ENCODE measurements at regions not wholly inside any gene's neighbourhood (a gene's known extent, or its start where the extent isn't known, plus 50 kb on each side); places are given as distances from the start of the nearest gene placed in this dataset.
"Not testable (repeated sequence)": the region's sequence is repeated elsewhere in the genome, so short reads cannot be mapped to it uniquely, and the experiment has no call there.

DNA sequence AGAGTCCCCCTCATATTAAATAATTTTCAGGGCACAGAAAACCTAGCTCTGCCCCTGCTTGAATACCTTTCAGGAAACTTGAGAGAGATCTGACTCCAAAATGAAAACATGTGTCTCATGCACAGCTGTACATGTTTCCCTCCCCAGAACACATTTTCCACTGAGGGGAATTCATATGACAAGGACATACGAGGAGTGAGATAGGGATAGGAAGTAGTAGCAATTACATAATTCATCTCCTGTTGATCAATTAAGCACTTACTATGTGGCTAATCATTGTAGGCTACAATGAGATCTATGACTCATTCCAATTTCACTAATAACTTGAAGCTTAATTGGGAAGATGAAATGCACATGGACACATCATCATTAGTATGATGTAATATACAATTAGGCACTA, 302.1 kb downstream of the PCDH11X start:
- H3K9me3 ChIP-seq; H3K4me1 ChIP-seq; H3K36me3 ChIP-seq; DNase-seq (ENCODE audit: low spot score in 2 of 2); H3K27me3 ChIP-seq; H3K4me3 ChIP-seq; H3K27ac ChIP-seq: not testable (repeated sequence)
- WGBS, 2 donors = 60% methylated on average over 1 of the region's 1 CpG; no CpG with 5 or more reads in 1 of the 2 donors

DNA sequence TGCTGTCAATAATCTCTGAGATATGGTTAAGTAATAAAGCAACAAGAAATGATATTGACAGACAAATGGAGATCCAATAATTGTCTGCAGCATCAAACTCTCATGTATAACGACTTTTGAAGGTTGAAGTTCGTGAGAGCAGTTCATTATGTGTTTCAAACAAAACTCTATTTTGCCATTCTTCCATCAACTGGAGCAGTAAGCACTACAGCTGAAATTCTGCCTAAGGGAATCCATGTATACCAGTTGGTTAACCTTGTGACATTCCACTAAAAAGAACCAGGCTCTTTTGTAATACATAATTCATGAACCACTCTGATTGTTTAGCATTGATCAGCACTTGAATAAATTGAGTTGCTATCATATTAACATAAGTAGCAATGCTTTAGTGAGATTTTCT, 311.6 kb downstream of the PCDH11X start:
- not testable (repeated sequence) for H3K4me1 ChIP-seq; DNase-seq (ENCODE audit: low spot score in 2 of 2); H3K4me3 ChIP-seq; H3K27me3 ChIP-seq; H3K9me3 ChIP-seq; H3K36me3 ChIP-seq; H3K27ac ChIP-seq
- 36 to 39% methylated on average over 2 of the region's 2 CpGs for WGBS, 2 donors

DNA sequence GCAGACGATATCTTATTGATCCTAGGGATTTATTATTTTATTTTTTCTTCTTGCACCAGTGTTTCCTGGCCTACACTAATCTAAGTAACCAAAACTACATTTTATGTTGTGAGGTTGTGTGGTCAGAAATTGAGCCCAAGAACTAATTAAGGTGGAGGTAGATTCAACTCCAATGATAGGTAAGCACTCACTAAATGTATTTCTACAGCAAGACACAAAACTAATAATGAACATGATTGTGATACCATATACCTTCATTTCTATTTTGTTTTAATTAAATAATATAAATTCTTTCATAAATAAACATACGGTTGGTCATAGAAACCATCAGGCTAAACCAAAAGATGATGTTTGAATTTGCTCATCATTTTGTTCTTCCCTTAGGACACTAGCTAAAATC, 319.0 kb downstream of the PCDH11X start:
- not testable (repeated sequence) for H3K9me3 ChIP-seq; H3K4me1 ChIP-seq; H3K27me3 ChIP-seq; H3K27ac ChIP-seq; H3K4me3 ChIP-seq; H3K36me3 ChIP-seq; DNase-seq (ENCODE audit: low spot score in 2 of 2)
- 72 to 84% methylated on average over 2 of the region's 2 CpGs for WGBS, 2 donors

DNA sequence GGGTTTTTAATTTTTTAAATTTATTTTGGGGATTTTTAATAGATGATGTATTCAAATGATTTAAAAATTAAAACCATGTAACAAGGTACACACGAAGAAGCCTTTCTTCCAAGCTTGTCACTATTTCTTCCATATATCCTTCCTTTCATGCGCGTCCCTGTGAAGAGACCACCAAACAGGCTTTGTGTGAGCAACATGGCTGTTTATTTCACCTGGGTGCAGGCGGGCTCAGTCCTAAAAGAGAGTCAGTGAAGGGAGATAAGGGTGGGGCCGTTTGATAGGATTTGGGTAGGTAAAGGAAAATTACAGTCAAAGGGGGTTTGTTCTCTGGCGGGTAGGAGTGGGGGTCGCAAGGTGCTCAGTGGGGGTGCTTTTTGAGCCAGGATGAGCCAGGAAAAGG, 320.9 kb downstream of the PCDH11X start:
- H3K4me1 ChIP-seq; H3K27me3 ChIP-seq; H3K9me3 ChIP-seq; DNase-seq (ENCODE audit: low spot score in 2 of 2); H3K36me3 ChIP-seq; H3K27ac ChIP-seq; H3K4me3 ChIP-seq: not testable (repeated sequence)
- 65 to 70% methylated on average over 7 of the region's 7 CpGs for WGBS, 2 donors

DNA sequence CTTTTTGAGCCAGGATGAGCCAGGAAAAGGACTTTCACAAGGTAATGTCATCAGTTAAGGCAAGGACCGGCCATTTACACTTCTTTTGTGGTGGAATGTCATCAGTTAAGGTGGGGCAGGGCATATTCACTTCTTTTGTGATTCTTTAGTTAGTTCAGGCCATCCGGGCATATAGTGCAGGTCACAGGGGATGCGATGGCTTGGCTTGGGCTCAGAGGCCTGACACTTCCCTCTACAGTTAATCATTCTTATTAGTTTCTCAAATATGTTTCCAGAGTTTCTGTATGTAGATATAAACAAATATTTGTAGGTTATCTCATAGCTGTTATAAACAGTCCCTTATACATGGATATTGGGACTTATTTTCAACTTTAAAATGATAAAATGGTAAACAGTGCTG, 326.5 kb downstream of the PCDH11X start:
- H3K27me3 ChIP-seq; DNase-seq (ENCODE audit: low spot score in 2 of 2); H3K9me3 ChIP-seq; H3K36me3 ChIP-seq; H3K4me3 ChIP-seq; H3K27ac ChIP-seq; H3K4me1 ChIP-seq: not testable (repeated sequence)
- 57 to 73% methylated on average over 3 of the region's 3 CpGs for WGBS, 2 donors

DNA sequence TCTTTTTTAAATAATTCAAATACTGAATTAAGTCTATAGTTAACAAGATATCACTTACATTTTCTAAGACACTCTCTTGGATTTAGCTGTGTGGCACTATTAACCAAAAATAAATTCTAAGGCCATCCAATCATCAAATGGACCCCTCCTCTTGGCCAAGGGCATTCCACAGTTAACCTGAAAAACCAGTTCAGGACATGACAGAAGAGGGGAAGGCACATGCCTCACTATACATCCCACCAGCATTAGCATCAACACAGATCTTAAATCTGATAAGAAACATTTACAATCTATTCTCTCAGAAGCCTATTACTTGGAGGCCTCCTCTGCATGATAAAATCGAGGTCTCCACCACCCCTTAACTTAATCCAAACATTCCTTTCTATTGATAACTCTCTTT, 327.5 kb downstream of the PCDH11X start:
- DNase-seq (ENCODE audit: low spot score in 2 of 2); H3K4me1 ChIP-seq: not testable (repeated sequence)
- 30 to 60% methylated on average over 1 of the region's 1 CpG for WGBS, 2 donors

DNA sequence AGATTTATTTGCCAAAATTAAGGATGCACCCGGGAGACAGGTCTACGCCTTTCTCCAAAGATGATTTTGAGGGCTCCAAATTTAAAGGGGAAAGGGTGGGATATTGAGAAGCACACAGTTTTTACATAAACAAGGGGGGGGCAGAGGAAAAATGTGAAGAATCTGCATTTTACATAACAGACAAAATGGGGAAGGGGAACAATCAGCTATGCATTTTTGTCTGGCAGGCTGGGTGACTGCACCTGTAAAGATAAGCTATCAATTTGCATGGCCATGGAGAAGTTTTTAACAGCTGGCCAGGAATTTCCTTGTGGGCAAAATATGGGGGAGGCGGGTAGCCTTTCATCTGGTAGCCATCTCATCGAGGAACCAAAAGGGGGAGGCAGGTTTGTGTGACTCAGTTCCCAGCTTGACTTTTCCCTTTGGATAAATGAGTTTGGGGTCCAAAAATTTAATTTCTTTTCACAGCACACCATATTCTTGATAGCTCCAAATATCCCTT, 331.3 kb downstream of the PCDH11X start:
- WGBS, 2 donors = 44 to 59% methylated on average over 3 to 4 of the region's 4 CpGs
- H3K4me3 ChIP-seq; H3K4me1 ChIP-seq; H3K27me3 ChIP-seq; H3K36me3 ChIP-seq; H3K9me3 ChIP-seq; DNase-seq (ENCODE audit: low spot score in 2 of 2); H3K27ac ChIP-seq: not testable (repeated sequence)

More for the DNA sequence above, 327.5 kb downstream of the PCDH11X start:
- H3K27me3 ChIP-seq, H3K9me3 ChIP-seq, H3K27ac ChIP-seq, H3K36me3 ChIP-seq, H3K4me3 ChIP-seq: not testable (repeated sequence)

DNA sequence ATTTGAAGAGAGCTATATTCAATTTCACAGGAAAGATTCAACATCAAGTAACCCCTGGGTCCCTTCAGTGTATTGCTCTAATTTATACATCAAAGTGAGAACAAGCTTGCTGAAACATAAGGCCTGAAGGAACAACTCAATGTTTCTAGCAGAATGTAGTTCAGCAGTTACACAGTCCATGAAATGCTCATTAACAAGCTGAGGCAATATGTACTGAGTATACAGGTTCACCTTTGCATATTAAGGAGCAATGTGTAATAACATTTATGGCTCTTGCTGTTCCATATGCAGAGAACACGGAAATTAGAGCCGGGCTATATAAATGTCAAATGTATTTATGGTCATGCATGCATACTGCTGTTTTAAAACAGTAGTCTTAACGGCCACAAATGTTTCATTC, 338.5 kb downstream of the PCDH11X start:
- H3K9me3 ChIP-seq; DNase-seq (ENCODE audit: low spot score in 2 of 2); H3K4me1 ChIP-seq; H3K27ac ChIP-seq; H3K36me3 ChIP-seq; H3K27me3 ChIP-seq; H3K4me3 ChIP-seq: not testable (repeated sequence)
- WGBS, 2 donors = 32 to 38% methylated on average over 3 of the region's 3 CpGs

DNA sequence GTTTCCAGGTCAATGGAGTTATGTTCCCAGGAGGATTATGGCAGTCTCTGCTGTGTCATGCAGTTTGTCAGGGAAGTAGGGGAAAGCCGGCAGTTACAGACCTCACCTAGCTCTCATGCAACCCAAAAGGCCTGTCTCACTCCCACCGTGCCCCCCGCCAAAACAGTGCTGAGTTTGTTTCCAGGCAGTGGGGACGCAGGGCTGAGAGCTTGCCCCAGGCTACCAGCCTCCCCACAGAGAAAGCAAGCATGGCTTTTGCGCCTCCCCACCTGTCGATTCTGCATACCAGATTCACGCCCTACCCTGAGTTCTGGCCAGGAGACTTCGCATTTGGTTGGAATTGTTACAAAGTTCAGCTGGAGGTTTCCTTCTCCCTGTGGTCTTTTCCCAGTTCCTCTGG, 383.9 kb downstream of the PCDH11X start:
- not testable (repeated sequence) for H3K27me3 ChIP-seq; H3K4me3 ChIP-seq; H3K9me3 ChIP-seq; H3K27ac ChIP-seq; H3K4me1 ChIP-seq; DNase-seq (ENCODE audit: low spot score in 2 of 2); H3K36me3 ChIP-seq
- WGBS, 2 donors = no CpG with 5 or more reads among the region's 8 CpGs

DNA sequence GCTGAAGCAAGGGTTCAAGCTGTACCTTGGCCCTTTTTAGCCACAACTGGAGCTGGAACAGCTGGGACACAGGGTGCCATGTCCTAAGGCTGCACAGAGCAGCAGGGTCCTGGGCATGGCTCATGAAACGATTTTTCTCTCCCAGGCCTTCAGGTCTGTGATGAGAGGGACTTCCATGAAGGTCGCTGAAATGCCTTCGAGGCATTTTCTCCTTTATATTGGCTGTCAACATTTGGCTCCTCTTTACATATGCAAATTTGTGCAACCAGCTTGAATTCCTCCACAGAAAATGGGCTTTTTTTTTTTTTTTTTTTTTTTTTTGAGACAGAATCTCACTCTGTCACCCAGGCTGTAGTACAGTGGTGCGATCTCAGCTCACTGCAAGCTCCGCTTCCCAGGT, 430.8 kb downstream of the PCDH11X start:
- H3K36me3 ChIP-seq = no peaks in the 10 kb centered on the region
- H3K4me3 ChIP-seq = no peak overlapping the region
- H3K9me3 ChIP-seq = no peaks in the 10 kb centered on the region
- no peak for DNase-seq (ENCODE audit: low spot score in 2 of 2)
- TF ChIP-seq EP300 (IDR thresholded peaks at IDR 0.05) (no peak), POLR2A (IDR thresholded peaks at IDR 0.05) (no peak)
- TF ChIP-seq, protein P1, sequence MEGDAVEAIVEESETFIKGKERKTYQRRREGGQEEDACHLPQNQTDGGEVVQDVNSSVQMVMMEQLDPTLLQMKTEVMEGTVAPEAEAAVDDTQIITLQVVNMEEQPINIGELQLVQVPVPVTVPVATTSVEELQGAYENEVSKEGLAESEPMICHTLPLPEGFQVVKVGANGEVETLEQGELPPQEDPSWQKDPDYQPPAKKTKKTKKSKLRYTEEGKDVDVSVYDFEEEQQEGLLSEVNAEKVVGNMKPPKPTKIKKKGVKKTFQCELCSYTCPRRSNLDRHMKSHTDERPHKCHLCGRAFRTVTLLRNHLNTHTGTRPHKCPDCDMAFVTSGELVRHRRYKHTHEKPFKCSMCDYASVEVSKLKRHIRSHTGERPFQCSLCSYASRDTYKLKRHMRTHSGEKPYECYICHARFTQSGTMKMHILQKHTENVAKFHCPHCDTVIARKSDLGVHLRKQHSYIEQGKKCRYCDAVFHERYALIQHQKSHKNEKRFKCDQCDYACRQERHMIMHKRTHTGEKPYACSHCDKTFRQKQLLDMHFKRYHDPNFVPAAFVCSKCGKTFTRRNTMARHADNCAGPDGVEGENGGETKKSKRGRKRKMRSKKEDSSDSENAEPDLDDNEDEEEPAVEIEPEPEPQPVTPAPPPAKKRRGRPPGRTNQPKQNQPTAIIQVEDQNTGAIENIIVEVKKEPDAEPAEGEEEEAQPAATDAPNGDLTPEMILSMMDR (IDR thresholded peaks at IDR 0.05) = no peak
- H3K4me1 ChIP-seq = no peaks in the 10 kb centered on the region
- no peaks in the 10 kb centered on the region for H3K27me3 ChIP-seq
- 76 to 90% methylated on average over 3 to 5 of the region's 5 CpGs for WGBS, 2 donors
- H3K27ac ChIP-seq = no peak overlapping the region

Measured in tibial nerve (tissue), 4 donors.